ENCODE measurements at regions not wholly inside any gene's neighbourhood (a gene's known extent, or its start where the extent isn't known, plus 50 kb on each side); places are given as distances from the start of the nearest gene placed in this dataset.

- CTCF ChIA-PET (ENCODE audit: low intra/inter-chr PET ratio, low total read pairs) = no interaction called here
- in situ Hi-C loops (cut with HindIII; ENCODE audit: extremely low pct_ligation_motif_present, low pct_unique_long_range_greater_than_20kb) (no loop called here), intact Hi-C loops (cut with micrococcal nuclease; ENCODE audit: unreplicated experiment) (no loop called here)
- Histone ChIP-seq H3K27ac (ENCODE audit: extremely low read length, insufficient read depth, low read length) (no peak overlapping the region), H3K79me2 (ENCODE audit: insufficient read depth, low read length) (no peaks in the 10 kb centered on the region), H4K20me1 (ENCODE audit: insufficient read depth, low read length) (no peaks in the 10 kb centered on the region), H3K4me2 (ENCODE audit: low read depth, low read length) (no peak overlapping the region), H3K27me3 (ENCODE audit: control insufficient read depth in 1 of 2, insufficient read depth in 2 of 2, low read length in 2 of 2) (no peaks in the 10 kb centered on the region), H3K4me1 (ENCODE audit: insufficient read depth, low read length) (no peaks in the 10 kb centered on the region), H3K4me3 (replicated peaks in 1 of 3; ENCODE audit: insufficient read depth in 1 of 3, low read depth in 2 of 3, low read length in 3 of 3) (no peak overlapping the region), H3K36me3 (replicated peaks in 1 of 2; ENCODE audit: control insufficient read depth in 1 of 2, insufficient read depth in 2 of 2, low read length in 2 of 2) (no peaks in the 10 kb centered on the region), H2AFZ (ENCODE audit: low read length) (no peak overlapping the region), H3K9me3 (ENCODE audit: low read length) (peaks cover 50% of the 10 kb centered on the region), H3K9ac (ENCODE audit: insufficient read depth, low read depth, low read length) (no peak overlapping the region)
- 16% methylated on average over 2 of the region's 2 CpGs for WGBS (ENCODE audit: low lambda C conversion rate)
- POLR2A ChIA-PET = no interaction called here
- no peak for ATAC-seq
- no peak for FAIRE-seq
- TF ChIP-seq ZNF670 (CRISPR knock-in tag; IDR thresholded peaks at IDR 0.05; ENCODE audit: borderline replicate concordance) (no peak), ETS1 (CRISPR knock-in tag; IDR thresholded peaks at IDR 0.05) (no peak), ZNF781 (CRISPR knock-in tag; IDR thresholded peaks at IDR 0.05; ENCODE audit: borderline replicate concordance, not compliant biosample characterization) (no peak), ZNF503 (CRISPR knock-in tag; IDR thresholded peaks at IDR 0.05) (no peak), TERF1 (CRISPR knock-in tag; IDR thresholded peaks at IDR 0.05) (no peak)
- no TSS peak for BruUV-seq (replicated peaks)
- DNase-seq (ENCODE audit: low spot score) = no peak
Observed at GRCh38 chr2:194363878-194364277, 1293.1 kb upstream of the SLC39A10 start.
